ENCODE measurements at regions not wholly inside any gene's neighbourhood (a gene's known extent, or its start where the extent isn't known, plus 50 kb on each side); places are given as distances from the start of the nearest gene placed in this dataset.

DNA sequence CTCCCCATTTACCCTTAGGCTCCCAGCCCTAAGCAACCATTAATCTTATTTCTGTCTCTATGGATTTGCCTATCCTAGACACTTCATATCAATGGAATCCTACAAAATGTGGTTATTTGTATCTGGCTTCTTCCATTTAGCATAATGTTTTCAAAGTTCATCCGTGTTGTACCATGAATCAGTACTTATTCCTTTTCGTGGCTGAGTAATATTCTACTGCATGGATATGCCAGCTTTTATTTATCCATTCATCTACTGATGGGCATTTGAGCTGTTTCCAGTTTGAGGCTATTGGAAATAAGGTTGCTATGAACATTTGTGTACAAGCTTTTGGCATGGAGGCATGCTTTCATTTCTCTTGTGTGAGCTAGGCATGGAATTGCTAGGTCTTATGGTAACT lies 121.1 kb downstream of the WDR11 start:
- Histone ChIP-seq H3K4me1 (no peaks in the 10 kb centered on the region), H3K27me3 (peaks cover 4 to 19% (median 16%) of the 10 kb centered on the region in 3 donors), H3K9me3 (no peaks in the 10 kb centered on the region), H3K4me3 (no peak overlapping the region), H3K36me3 (no peaks in the 10 kb centered on the region), H3K27ac (no peak overlapping the region)
- TF ChIP-seq, protein P1, sequence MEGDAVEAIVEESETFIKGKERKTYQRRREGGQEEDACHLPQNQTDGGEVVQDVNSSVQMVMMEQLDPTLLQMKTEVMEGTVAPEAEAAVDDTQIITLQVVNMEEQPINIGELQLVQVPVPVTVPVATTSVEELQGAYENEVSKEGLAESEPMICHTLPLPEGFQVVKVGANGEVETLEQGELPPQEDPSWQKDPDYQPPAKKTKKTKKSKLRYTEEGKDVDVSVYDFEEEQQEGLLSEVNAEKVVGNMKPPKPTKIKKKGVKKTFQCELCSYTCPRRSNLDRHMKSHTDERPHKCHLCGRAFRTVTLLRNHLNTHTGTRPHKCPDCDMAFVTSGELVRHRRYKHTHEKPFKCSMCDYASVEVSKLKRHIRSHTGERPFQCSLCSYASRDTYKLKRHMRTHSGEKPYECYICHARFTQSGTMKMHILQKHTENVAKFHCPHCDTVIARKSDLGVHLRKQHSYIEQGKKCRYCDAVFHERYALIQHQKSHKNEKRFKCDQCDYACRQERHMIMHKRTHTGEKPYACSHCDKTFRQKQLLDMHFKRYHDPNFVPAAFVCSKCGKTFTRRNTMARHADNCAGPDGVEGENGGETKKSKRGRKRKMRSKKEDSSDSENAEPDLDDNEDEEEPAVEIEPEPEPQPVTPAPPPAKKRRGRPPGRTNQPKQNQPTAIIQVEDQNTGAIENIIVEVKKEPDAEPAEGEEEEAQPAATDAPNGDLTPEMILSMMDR (IDR thresholded peaks at IDR 0.05 in 4 of 5, conservative IDR thresholded peaks at IDR 0.05 in 1 of 5), result no peak
- TF ChIP-seq POLR2A (IDR thresholded peaks at IDR 0.05), result no peak
- in situ Hi-C loops (cut with MboI; ENCODE audit: low sequenced_read_pairs in 4 of 4), result loop anchor here in 1 of 4 donors (25.0 kb wide), 1 partner anchor 640 kb away; no protein-coding TSS in a partner anchor
- intact Hi-C loops (cut with DNase I; ENCODE audit: low total_unique reads), result no loop called here
- ATAC-seq, result no peak
- DNase-seq, result no peak

DNA sequence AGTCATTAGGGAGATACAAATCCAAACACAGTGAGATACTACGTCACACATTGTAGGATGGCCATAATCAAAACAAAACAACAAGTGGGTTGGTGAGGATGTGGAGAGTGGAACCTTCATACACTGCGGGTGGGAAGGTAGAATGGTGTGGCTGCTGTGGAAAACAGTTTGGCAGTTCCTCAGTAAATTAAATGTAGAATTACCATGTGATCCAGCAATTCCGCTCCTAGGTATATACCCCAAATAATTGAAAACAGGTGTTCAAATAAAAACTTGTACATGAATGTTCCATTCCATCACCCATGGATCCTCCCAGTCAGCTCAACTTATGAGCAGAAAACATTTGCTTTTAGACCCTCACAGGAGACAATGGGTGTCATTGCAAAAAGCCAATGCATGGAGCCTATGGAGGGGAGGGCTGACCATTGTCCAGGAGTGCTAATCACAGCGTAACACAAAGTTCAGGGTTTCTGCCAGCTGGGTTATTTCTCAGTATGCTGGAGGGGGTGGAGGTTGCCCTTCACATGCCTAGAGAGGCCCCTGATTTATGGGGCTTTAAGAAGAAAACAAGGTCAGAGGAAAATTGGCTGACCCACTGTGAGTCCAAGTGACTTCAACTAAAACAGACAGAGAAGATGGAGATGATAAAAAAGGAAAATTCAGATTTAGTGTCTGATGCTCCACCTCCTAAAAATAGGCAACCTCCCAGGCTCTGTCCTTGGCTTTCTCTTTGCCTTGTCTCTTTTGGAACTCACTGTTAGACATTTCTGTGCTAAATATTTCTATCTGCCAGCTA lies 124.1 kb downstream of the WDR11 start:
- ATAC-seq (no peak), DNase-seq (no peak)
- no peak overlapping the region for H3K27ac ChIP-seq
- H3K36me3 ChIP-seq, result no peaks in the 10 kb centered on the region
- in situ Hi-C loops (cut with MboI; ENCODE audit: low sequenced_read_pairs in 4 of 4) (no loop called here), intact Hi-C loops (cut with DNase I; ENCODE audit: low total_unique reads) (no loop called here)
- peaks cover 20 to 44% (median 44%) of the 10 kb centered on the region in 3 donors for H3K27me3 ChIP-seq
- no peaks in the 10 kb centered on the region for H3K9me3 ChIP-seq
- H3K4me3 ChIP-seq, result no peak overlapping the region
- peaks cover 0 to 4% of the 10 kb centered on the region in 2 donors for H3K4me1 ChIP-seq
- TF ChIP-seq POLR2A (IDR thresholded peaks at IDR 0.05), result no peak
- TF ChIP-seq, protein P1 (IDR thresholded peaks at IDR 0.05 in 4 of 5, conservative IDR thresholded peaks at IDR 0.05 in 1 of 5), result no peak

DNA sequence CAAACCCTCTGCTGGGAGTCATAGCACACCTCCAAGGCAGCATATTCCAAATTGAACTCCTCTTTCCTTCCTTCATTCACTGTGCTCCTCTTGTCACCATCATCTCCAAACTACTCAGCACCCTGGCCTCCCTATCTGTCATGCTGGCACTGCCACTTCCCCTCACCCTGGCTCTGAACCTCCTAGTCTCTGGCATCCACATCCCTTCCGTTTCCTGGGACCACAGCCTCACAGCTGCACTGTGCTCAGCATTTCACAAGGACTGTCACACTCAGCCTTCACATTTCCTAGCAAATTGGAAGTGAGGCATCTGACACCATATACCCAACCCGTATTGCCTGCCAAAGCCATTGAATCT lies 124.7 kb downstream of the WDR11 start:
- Histone ChIP-seq H3K36me3 (no peaks in the 10 kb centered on the region), H3K27ac (no peak overlapping the region), H3K27me3 (peaks cover 21 to 48% (median 44%) of the 10 kb centered on the region in 3 donors), H3K9me3 (no peaks in the 10 kb centered on the region), H3K4me3 (no peak overlapping the region), H3K4me1 (peaks cover 0 to 4% of the 10 kb centered on the region in 2 donors)
- intact Hi-C loops (cut with DNase I; ENCODE audit: low total_unique reads), result no loop called here
- ATAC-seq (no peak), DNase-seq (no peak)
- in situ Hi-C loops (cut with MboI; ENCODE audit: low sequenced_read_pairs in 4 of 4), result no loop called here
- TF ChIP-seq, protein P1 (IDR thresholded peaks at IDR 0.05 in 4 of 5, conservative IDR thresholded peaks at IDR 0.05 in 1 of 5), result no peak
- TF ChIP-seq POLR2A (IDR thresholded peaks at IDR 0.05), result no peak

DNA sequence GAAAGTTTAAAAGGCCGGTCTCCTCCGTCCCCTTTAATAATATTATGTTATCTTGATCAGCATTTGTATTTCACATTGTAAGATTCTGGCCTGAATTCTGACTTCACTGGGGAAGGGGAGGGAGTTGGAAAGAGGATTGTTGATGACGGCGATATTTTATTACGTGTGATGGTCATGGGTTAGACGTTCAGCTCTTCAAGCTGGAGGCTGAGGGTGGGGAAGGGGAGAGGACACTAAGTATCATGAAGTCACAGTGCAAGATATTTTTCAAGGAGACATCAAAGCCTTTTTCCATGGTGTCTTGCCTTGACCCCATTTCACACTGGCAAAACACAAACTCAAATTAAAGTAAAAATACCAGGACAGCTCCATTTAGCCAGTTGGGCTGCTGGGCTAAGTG lies 126.7 kb downstream of the WDR11 start:
- in situ Hi-C loops (cut with MboI; ENCODE audit: low sequenced_read_pairs in 4 of 4) (no loop called here), intact Hi-C loops (cut with DNase I; ENCODE audit: low total_unique reads) (no loop called here)
- DNase-seq, result no peak
- H3K4me1 ChIP-seq, result peaks cover 0 to 4% of the 10 kb centered on the region in 2 donors
- TF ChIP-seq POLR2A (IDR thresholded peaks at IDR 0.05), result no peak
- TF ChIP-seq, protein P1 (IDR thresholded peaks at IDR 0.05 in 4 of 5, conservative IDR thresholded peaks at IDR 0.05 in 1 of 5), result no peak
- no peaks in the 10 kb centered on the region for H3K9me3 ChIP-seq
- ATAC-seq, result no peak
- no peaks in the 10 kb centered on the region for H3K36me3 ChIP-seq
- H3K4me3 ChIP-seq, result no peak overlapping the region
- no peak overlapping the region for H3K27ac ChIP-seq
- H3K27me3 ChIP-seq, result peaks cover 21 to 53% (median 44%) of the 10 kb centered on the region in 3 donors

Measured in gastrocnemius medialis (tissue), 4 donors.